AG10803 (cell line): ENCODE measurements at regions not wholly inside any gene's neighbourhood (a gene's known extent, or its start where the extent isn't known, plus 50 kb on each side); places are given as distances from the start of the nearest gene placed in this dataset.

ENCODE experiments used
- DNase-seq: peaks from one replicate; pipeline ENCODE4 v3.0.0; 2010; ENCODE audit warnings: low read depth
- H3K4me3 ChIP-seq: 2 replicates; pipeline ENCODE4 v1.5.1; 2011; ENCODE audit warnings: mild to moderate bottlenecking, low read length, control low read depth
- CTCF ChIP-seq: conservative IDR thresholded peaks from 2 replicates; pipeline ENCODE4 v1.5.1; 2011; ENCODE audit warnings: mild to moderate bottlenecking, low read length, control low read depth, inconsistent platforms

DNA sequence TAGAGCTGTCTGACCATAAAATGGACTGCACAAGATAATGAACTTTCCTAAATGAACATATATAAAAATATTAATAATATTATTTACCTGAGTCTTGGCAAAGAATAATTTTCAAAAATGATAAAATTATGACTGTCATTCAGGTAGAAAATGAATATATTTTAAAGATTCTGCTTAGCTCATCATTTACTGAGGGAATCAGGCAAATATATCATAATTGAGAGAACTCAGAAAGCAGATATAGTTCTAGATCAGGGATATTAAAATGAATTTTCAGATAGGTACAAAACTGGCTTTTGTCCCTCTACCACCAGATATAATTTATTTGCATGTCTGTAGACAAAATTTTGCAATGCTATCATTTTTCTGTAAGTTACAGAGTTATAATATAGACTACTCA is 86.1 kb upstream of the CPM start:
- DNase-seq: no peak
- no peak overlapping the region for H3K4me3 ChIP-seq
- TF ChIP-seq CTCF: no peak

- no peak overlapping the region for H3K4me3 ChIP-seq
- TF ChIP-seq CTCF: no peak
Observed at GRCh38 chr12:69019910-69020309, 86.9 kb upstream of the CPM start.

DNA sequence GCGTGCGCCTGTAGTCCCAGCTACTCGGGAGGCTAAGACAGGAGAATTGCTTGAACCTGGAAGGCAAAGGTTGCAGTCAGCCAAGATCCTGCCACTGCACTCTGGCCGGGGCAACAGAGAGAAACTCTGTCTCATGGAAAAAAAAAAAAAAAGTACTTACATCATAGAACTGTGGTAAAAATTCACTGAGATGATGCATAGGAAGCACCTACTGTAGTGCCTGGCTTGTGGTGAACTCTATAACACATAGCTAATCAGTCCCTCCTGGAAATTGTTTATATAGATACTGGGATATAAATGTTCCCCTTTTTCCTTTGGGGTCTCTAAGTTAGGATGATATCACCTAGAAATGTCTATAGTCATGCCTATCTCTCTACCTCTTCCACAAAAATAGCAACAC is 89.7 kb upstream of the CPM start:
- no peak for TF ChIP-seq CTCF
- no peak for DNase-seq
- no peak overlapping the region for H3K4me3 ChIP-seq

More at GRCh38 chr12:69019910-69020309, 86.9 kb upstream of the CPM start:
- no peak for DNase-seq

- no peak for TF ChIP-seq CTCF
Observed at GRCh38 chr12:69023840-69024239, 90.9 kb upstream of the CPM start.

DNA sequence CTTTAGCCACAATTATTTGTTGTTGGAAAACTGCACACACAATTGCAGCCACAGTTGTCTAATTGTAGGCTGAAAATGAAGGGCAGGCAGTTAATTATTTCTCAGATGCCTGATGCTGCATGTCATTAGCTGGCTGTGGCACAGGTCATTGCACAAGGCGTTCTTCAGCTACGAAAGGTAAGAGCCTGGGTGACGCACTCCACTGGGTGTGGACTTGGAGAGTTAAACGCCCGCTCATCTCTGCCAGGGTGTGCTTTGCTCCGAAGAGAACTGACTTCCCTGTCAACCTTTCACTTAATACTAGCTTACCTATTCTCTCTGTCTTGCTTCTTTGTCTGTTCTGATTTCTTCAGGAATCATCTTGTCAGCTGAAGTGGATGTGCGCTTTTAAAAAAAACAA is 91.4 kb upstream of the CPM start:
- H3K4me3 ChIP-seq: no peak overlapping the region
- DNase-seq: peak; percentile 83
- no peak for TF ChIP-seq CTCF

More at GRCh38 chr12:69023840-69024239, 90.9 kb upstream of the CPM start:
- no peak for DNase-seq
- no peak overlapping the region for H3K4me3 ChIP-seq

DNA sequence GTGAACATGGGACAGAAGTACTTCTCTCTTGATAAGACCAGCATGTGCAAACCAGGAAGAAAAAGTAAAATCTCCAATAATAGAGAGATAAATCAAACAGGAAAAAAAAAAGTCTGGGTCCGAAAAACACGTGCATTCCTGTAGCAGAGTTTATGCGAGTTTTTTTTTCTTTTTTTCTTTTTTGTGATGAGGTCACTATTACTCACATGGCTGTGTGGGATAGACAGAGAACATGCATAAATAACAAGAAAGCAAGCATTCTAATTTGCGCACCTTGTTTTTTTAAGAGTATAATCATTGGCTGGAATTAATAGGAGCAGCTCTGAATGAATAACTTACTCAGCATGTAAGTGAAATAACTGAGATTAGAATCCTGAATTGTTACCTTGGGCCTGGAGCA is 91.9 kb upstream of the CPM start:
- no peak overlapping the region for H3K4me3 ChIP-seq
- no peak for DNase-seq
- TF ChIP-seq CTCF: no peak

DNA sequence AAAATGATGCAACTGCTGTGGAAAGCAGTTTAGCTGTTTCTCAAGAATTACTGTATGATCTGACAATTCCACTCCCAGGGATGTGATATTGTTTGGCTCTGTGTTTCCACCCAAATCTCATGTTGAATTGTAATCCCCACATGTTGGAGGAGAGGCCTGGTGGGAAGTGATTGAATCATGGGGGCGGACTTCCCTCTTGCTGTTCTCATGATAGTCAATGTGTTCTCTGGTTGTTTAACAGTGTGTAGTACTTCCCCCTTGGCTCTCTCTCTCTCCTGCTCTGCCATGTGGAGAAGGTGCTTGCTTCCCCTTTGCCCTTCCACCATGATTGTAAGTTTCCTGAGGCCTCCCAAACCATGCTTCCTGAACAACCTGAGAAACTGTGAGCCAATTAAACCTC is 93.4 kb upstream of the CPM start:
- no peak for DNase-seq

More for the DNA sequence above, 93.4 kb upstream of the CPM start:
- TF ChIP-seq CTCF: no peak
- no peak overlapping the region for H3K4me3 ChIP-seq
